Retina (tissue), 1 donor: ENCODE measurements at regions not wholly inside any gene's neighbourhood (a gene's known extent, or its start where the extent isn't known, plus 50 kb on each side); places are given as distances from the start of the nearest gene placed in this dataset.
A peak's percentile ranks its signal among the peaks of the same experiment; 100 is the strongest.

ENCODE experiments used
- DNase-seq: peaks from one replicate; pipeline ENCODE4 v3.0.0-alpha.2; 2016

- no peak for DNase-seq
Observed at GRCh38 chr1:116299248-116299647, 73.8 kb upstream of the ATP1A1 start.

- no peak for DNase-seq
Observed at GRCh38 chr1:116302281-116302680, 70.8 kb upstream of the ATP1A1 start.

GRCh38 chr1:116306102-116306501, 66.9 kb upstream of the ATP1A1 start:
- no peak for DNase-seq

- DNase-seq, result no peak
Observed at GRCh38 chr1:116306840-116307442, 66.1 kb upstream of the ATP1A1 start.

- no peak for DNase-seq
Observed at GRCh38 chr1:116308276-116308675, 64.8 kb upstream of the ATP1A1 start.

GRCh38 chr1:116309090-116309870, 63.8 kb upstream of the ATP1A1 start:
- no peak for DNase-seq

- peak; percentile 62 for DNase-seq
Observed at GRCh38 chr1:116310180-116310579, 62.9 kb upstream of the ATP1A1 start.

GRCh38 chr1:116311193-116311592, 61.9 kb upstream of the ATP1A1 start:
- no peak for DNase-seq

- DNase-seq, result peak; percentile 85
Observed at GRCh38 chr1:116311756-116312680, 61.0 kb upstream of the ATP1A1 start.

GRCh38 chr1:116312681-116313069, 60.4 kb upstream of the ATP1A1 start:
- DNase-seq, result no peak

GRCh38 chr1:116313776-116314175, 59.3 kb upstream of the ATP1A1 start:
- DNase-seq, result no peak

GRCh38 chr1:116314305-116314919, 58.6 kb upstream of the ATP1A1 start:
- DNase-seq, result no peak

GRCh38 chr1:116316373-116316772, 56.7 kb upstream of the ATP1A1 start:
- no peak for DNase-seq

- DNase-seq, result no peak
Observed at GRCh38 chr1:116318897-116319296, 54.1 kb upstream of the ATP1A1 start.

- DNase-seq, result no peak
Observed at GRCh38 chr1:116320874-116321273, 52.2 kb upstream of the ATP1A1 start.

GRCh38 chr1:116321766-116322175, 51.3 kb upstream of the ATP1A1 start:
- no peak for DNase-seq

GRCh38 chr1:116322752-116323405, 50.2 kb upstream of the ATP1A1 start:
- DNase-seq, result no peak
